OCI-LY3 (cell line): ENCODE measurements at regions not wholly inside any gene's neighbourhood (a gene's known extent, or its start where the extent isn't known, plus 50 kb on each side); places are given as distances from the start of the nearest gene placed in this dataset.

ENCODE experiments used
- H2AFZ ChIP-seq: fragments of 200-600, 300-600 bp; shearing (Covaris generic); 2 replicates; pipeline ENCODE4 v1.6.0; 2014; ENCODE audit warnings: antibody characterized with exemption, low read depth, low read length
- H3K27ac ChIP-seq: fragments of 200-600, 300-600 bp; sonication (generic); 2 replicates; pipeline ENCODE4 v1.5.1; 2014; ENCODE audit warnings: mild to moderate bottlenecking, low read length, moderate library complexity, mixed read lengths
- H3K27me3 ChIP-seq: fragments of 200-600, 300-600 bp; sonication (generic); 2 replicates; pipeline ENCODE4 v1.6.1; 2014; ENCODE audit warnings: low read depth, low read length, mixed read lengths
- H3K36me3 ChIP-seq: fragments of 200-600, 300-600 bp; sonication (generic); replicated peaks from 2 replicates; pipeline ENCODE3; 2014; ENCODE audit warnings: low read depth, low read length, mixed read lengths
- H3K4me1 ChIP-seq: fragments of 300-600, 200-600 bp; sonication (generic); 2 replicates; pipeline ENCODE4 v1.6.1; 2014; ENCODE audit warnings: low read length, mixed read lengths
- H3K4me2 ChIP-seq: fragments of 200-600, 300-600 bp; sonication (generic); 2 replicates; pipeline ENCODE4 v1.6.1; 2014; ENCODE audit warnings: low read length, mixed read lengths
- H3K4me3 ChIP-seq: fragments of 300-600, 200-600 bp; sonication (generic); 2 replicates; pipeline ENCODE4 v1.5.1; 2014; ENCODE audit warnings: antibody characterized with exemption, mild to moderate bottlenecking, low read length, moderate library complexity
- H3K79me2 ChIP-seq: fragments of 300-600, 200-600 bp; shearing (Covaris generic); 2 replicates; pipeline ENCODE4 v1.6.1; 2014; ENCODE audit warnings: mild to moderate bottlenecking, low read length, mixed read lengths
- H3K9ac ChIP-seq: fragments of 300-600, 200-600 bp; shearing (Covaris generic); 2 replicates; pipeline ENCODE4 v1.6.0; 2014; ENCODE audit warnings: mild to moderate bottlenecking, low read length, moderate library complexity
- H3K9me3 ChIP-seq: fragments of 200-600, 300-600 bp; shearing (Covaris generic); 2 replicates; pipeline ENCODE4 v1.6.1; 2014; ENCODE audit warnings: low read length, mixed read lengths; ENCODE audit not compliant: insufficient read depth
- H4K20me1 ChIP-seq: fragments of 200-600, 300-600 bp; sonication (generic); 2 replicates; pipeline ENCODE4 v1.6.1; 2016; ENCODE audit warnings: low read length, mixed read lengths; ENCODE audit not compliant: insufficient read depth
- EZH2phosphoT487 ChIP-seq: fragments of 200-600 bp; shearing (Covaris generic); IDR thresholded peaks from 2 replicates; pipeline ENCODE4 v1.6.1; 2018; ENCODE audit warnings: antibody characterized with exemption, mixed run types, low read depth
- TF ChIP-seq, protein P1 (sequence below): fragments of 200-600, 300-600 bp; sonication (generic); IDR thresholded peaks from 2 replicates; pipeline ENCODE4 v1.5.1; 2014; ENCODE audit warnings: antibody characterized with exemption, low read length, low read depth

DNA sequence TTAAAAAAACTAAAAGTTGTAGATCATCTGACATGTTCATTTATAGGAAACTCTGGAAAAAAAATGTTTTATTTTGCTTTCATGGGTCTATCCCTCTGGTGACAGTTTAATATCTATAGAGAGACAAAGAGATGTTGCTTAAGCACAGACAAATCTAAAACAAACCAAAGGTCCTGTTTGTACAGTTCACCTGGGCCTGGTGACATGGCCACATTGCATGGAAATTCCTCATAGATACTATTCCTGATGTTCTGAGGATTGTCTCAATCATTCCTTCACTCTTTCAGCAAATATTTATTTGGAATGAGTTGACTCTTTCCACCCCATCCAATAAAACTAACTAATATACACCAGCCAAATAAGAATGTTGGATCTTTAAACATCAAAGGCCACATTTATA lies 259.1 kb upstream of the NOCT start:
- H3K4me2 ChIP-seq: no peak overlapping the region
- H3K27me3 ChIP-seq: no peaks in the 10 kb centered on the region
- H3K36me3 ChIP-seq: no peaks in the 10 kb centered on the region
- no peak overlapping the region for H3K4me3 ChIP-seq
- no peak overlapping the region for H3K27ac ChIP-seq
- no peaks in the 10 kb centered on the region for H3K79me2 ChIP-seq
- TF ChIP-seq, protein P1, sequence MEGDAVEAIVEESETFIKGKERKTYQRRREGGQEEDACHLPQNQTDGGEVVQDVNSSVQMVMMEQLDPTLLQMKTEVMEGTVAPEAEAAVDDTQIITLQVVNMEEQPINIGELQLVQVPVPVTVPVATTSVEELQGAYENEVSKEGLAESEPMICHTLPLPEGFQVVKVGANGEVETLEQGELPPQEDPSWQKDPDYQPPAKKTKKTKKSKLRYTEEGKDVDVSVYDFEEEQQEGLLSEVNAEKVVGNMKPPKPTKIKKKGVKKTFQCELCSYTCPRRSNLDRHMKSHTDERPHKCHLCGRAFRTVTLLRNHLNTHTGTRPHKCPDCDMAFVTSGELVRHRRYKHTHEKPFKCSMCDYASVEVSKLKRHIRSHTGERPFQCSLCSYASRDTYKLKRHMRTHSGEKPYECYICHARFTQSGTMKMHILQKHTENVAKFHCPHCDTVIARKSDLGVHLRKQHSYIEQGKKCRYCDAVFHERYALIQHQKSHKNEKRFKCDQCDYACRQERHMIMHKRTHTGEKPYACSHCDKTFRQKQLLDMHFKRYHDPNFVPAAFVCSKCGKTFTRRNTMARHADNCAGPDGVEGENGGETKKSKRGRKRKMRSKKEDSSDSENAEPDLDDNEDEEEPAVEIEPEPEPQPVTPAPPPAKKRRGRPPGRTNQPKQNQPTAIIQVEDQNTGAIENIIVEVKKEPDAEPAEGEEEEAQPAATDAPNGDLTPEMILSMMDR: no peak
- TF ChIP-seq EZH2phosphoT487: no peak
- H3K9ac ChIP-seq: no peak overlapping the region
- H2AFZ ChIP-seq: no peak overlapping the region
- no peaks in the 10 kb centered on the region for H4K20me1 ChIP-seq
- H3K4me1 ChIP-seq: no peaks in the 10 kb centered on the region
- no peaks in the 10 kb centered on the region for H3K9me3 ChIP-seq

DNA sequence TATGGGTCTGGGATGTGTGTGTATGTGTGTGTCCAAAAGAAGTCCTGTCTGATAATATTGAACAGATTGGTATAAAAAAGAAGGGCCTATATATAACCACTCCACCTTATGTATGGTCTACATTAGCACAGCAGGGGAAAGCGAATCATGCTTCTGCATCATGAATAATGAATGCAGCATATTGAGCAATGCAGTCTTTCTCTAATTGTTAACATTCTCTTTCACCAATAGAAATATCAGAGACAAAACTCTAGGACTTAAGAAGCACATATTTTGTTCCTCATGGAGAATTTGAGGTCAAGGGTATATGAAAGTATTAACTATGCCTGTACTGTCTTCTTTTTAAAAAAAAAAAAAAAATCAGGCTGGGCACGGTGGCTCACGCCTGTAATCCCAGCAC lies 264.3 kb upstream of the NOCT start:
- Histone ChIP-seq H3K4me3 (no peak overlapping the region), H3K4me2 (no peak overlapping the region), H2AFZ (no peak overlapping the region), H4K20me1 (no peaks in the 10 kb centered on the region), H3K79me2 (no peaks in the 10 kb centered on the region), H3K9ac (no peak overlapping the region), H3K36me3 (no peaks in the 10 kb centered on the region), H3K4me1 (no peaks in the 10 kb centered on the region), H3K27me3 (no peaks in the 10 kb centered on the region), H3K27ac (no peak overlapping the region), H3K9me3 (no peaks in the 10 kb centered on the region)
- TF ChIP-seq, protein P1: no peak
- no peak for TF ChIP-seq EZH2phosphoT487

DNA sequence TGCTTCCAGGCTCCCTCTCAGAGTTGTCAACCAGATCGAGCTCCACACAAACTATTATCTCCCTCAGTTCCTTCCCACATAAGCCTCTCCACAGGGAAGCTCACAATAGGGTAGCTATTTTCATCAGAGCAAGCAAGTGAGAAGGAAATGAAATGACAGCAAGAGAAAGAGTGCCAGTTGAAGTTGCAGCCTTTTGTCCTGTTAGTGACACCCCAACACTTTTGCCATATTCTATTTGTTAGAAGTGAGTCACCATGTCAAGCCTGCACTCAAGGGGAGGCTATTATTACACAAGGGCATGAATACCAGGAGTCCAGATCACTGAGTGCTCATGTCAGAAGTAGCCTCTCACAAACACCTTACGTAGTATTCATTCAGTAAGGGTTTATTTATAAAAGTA lies 266.3 kb upstream of the NOCT start:
- Histone ChIP-seq H2AFZ (no peak overlapping the region), H3K27ac (no peak overlapping the region), H3K4me2 (no peak overlapping the region), H3K27me3 (no peaks in the 10 kb centered on the region), H3K4me3 (no peak overlapping the region), H3K36me3 (no peaks in the 10 kb centered on the region), H3K4me1 (no peaks in the 10 kb centered on the region), H4K20me1 (no peaks in the 10 kb centered on the region), H3K9ac (no peak overlapping the region), H3K9me3 (no peaks in the 10 kb centered on the region), H3K79me2 (no peaks in the 10 kb centered on the region)
- TF ChIP-seq, protein P1: no peak
- no peak for TF ChIP-seq EZH2phosphoT487

DNA sequence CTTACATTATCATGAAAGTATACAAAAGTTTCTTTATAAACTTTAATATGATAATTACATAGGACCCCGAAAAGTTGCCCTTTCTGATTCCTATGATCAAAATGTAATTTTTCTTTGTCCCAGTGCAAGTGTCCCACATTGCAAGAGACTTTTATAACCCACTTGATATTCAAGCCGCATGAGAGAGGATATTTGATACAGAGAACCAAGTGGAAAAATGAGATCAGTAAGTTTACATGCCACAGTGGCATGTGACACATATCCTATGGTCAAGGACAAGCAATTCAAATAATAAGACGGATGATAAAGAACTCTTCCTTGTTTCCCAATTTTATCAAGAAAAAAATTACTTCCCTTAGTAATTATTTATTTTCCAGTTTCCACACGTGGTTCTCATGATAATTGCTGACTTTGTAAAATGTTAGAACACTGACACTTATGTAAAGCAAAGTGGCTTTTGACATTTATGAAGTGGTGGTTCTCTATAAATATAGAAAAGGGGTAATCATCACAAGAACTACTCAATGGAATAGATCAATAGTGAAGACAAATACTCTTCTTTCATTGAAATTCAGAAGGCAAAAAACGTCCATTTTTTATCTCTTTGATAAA lies 273.7 kb upstream of the NOCT start:
- no peak overlapping the region for H3K9ac ChIP-seq
- no peaks in the 10 kb centered on the region for H3K27me3 ChIP-seq
- H3K79me2 ChIP-seq: no peaks in the 10 kb centered on the region
- no peaks in the 10 kb centered on the region for H3K4me1 ChIP-seq
- H3K4me2 ChIP-seq: no peak overlapping the region
- H2AFZ ChIP-seq: no peak overlapping the region
- no peak for TF ChIP-seq EZH2phosphoT487
- TF ChIP-seq, protein P1: no peak
- H3K36me3 ChIP-seq: no peaks in the 10 kb centered on the region
- H4K20me1 ChIP-seq: no peaks in the 10 kb centered on the region
- H3K27ac ChIP-seq: no peak overlapping the region
- H3K9me3 ChIP-seq: no peaks in the 10 kb centered on the region
- H3K4me3 ChIP-seq: no peak overlapping the region
